ENCODE measurements at regions not wholly inside any gene's neighbourhood (a gene's known extent, or its start where the extent isn't known, plus 50 kb on each side); places are given as distances from the start of the nearest gene placed in this dataset.
A peak's percentile ranks its signal among the peaks of the same experiment; 100 is the strongest.

- ATAC-seq, result no peak
Observed at GRCh38 chr12:108462686-108463085, 52.4 kb upstream of the FICD start.

GRCh38 chr12:108461058-108461660 is 53.9 kb upstream of the FICD start:
- ATAC-seq (no peak), DNase-seq (ENCODE audit: low spot score) (no peak)

More at GRCh38 chr12:108462686-108463085, 52.4 kb upstream of the FICD start:
- no peak for DNase-seq (ENCODE audit: low spot score)

GRCh38 chr12:108459149-108459548 is 55.9 kb upstream of the FICD start:
- ATAC-seq (no peak), DNase-seq (ENCODE audit: low spot score) (no peak)

DNA sequence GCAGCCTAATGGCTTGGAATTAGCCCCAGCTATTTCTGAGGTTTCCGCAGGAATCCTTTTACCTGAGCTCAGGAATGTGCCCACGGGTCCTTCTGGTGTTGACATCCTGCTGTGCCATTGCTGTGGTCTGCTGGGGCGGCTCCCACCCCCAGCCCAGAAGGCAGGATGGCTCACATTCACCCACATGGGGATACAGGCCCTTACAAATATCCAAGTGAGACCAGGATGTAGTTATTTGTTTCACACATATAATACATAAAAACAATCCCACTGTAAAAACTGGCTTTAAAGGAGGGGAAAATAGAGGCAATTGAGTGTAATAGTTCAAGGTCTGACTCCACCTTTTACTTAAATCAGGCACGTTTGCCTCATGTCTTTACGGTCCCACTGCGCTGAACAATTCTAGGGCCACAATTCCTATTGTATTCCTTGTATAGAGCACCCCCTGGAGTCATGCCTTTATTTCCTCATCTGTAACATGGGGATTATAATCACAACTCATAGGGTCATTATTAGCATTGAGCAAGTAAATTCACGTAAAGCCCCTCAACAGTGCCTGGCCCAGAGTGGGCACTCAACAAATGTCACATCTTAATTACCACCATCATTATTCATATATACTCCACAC is 57.2 kb upstream of the FICD start:
- DNase-seq (ENCODE audit: low spot score) (no peak), ATAC-seq (no peak)

DNA sequence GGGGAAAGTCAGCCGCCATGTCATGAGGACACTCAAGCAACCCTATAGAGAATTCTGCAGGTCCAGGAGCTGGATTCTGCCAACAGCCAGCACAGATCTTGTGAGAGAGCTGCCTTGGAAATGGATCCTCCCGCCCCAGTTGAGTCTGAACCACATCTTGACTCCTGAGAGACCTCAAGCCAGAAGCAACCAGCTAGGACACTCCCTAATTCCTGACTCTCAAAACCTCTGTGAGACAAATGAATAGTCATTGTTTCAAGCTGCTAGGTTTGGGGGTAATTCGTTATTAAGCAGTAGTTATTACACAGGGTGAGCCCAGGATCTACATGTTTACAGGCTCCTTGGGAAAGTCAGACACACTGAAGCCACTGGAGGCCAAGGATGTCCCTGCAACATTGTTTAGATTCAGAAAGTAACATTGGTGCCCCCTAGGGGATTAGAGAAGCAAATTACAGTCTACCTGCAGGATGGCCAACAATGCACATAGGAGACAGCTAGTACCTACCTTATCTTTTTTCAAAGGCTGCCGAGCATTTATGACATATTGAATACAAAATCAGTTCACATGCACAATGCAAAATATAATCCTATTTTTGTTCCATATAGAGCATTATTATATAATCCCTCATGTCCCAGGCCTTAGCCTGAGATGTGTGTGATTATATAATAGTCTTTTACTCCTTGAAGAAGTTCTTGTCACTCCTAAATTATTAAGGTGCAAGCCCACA is 57.9 kb upstream of the FICD start:
- ATAC-seq (peak; percentile 85), DNase-seq (ENCODE audit: low spot score) (no peak)

DNA sequence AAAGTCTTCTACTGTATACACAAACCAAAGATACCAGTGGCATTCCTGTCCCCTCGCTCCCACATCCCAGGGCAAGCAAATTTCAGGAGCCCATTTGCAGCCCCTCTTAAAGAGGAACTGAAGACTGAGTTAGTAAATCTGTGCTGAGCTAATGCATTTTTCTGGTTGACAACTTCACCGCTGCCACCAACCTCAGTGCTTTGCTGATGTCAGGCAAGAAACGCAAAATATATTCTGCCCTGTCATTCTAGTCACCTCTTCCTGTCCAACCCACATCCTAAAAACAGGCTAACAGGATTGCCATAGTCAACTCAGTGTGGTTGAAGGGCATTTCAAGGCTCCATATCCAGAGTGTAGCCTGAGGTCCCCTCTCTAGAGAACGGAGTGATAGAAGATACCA is 59.4 kb upstream of the FICD start:
- DNase-seq (ENCODE audit: low spot score) (no peak), ATAC-seq (peak; percentile 26)

DNA sequence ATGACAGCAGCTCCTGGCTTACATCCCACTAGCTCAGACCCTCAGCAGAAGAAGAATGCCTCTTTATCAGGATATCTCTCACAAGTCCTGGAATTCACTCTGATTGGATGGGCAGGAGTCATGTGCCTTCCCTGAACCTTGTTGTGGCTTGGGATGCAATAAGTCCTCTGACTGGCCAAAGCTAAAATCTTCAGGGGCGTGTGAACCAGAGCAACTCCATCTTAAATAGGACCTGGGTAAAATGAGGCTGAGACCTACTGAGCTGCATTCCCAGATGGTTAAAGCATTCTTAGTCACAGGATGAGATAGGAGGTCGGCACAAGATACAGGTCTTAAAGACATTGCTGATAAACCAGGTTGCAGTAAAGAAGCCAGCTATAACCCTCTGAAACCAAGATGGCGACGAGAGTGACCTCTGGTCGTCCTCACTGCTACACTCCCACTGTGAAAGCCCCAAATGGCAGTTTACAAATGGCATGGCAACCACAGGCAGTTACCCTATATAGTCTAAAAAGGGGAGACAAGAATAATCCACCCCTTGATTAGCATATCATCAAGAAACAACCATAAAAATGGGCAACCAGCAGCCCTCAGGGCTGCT is 60.4 kb upstream of the FICD start:
- DNase-seq (ENCODE audit: low spot score), result no peak
- no peak for ATAC-seq

DNA sequence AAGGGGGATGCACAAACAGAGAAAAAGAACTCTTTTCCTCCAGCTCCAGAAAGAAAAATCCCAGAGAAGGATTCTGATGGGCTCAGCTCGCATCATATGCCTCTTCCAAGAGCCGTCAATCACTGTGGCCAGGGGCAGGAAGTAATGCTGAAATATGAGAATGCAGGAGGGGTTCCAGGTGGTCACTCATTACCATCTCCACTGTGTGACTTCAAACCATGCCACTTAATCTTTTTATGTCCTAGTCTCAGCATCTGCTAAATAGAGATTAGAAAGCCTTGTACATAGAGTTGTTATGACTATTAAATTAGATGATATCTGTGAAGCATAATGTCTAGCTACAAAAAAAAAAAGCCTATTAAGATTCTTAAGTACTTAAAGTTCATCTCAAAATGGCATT is 65.6 kb upstream of the FICD start:
- DNase-seq (ENCODE audit: low spot score) (no peak), ATAC-seq (no peak)

DNA sequence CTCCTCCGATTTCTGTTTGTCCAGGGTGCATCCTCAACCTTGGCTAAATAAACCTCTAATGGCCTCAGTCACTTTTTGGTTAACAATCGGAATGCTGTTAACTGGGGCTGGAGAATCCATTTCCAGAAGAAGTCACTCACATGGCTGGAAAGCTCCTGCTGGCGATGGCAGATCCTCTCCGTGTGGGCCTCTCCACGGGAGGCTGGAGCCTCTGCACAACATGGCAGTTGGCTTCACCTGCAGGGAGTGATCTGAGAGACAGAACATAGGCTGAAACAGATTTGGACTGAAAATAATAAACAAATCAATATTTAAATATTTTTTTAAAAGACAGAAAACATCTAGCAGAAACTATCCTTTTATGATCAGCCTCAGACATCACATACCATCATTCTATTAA is 66.8 kb upstream of the FICD start:
- no peak for ATAC-seq
- DNase-seq (ENCODE audit: low spot score), result no peak

GRCh38 chr12:108447168-108447832 is 67.8 kb upstream of the FICD start:
- ATAC-seq (no peak), DNase-seq (ENCODE audit: low spot score) (no peak)

GRCh38 chr12:108446766-108447165 is 68.3 kb upstream of the FICD start:
- no peak for ATAC-seq
- DNase-seq (ENCODE audit: low spot score), result no peak

DNA sequence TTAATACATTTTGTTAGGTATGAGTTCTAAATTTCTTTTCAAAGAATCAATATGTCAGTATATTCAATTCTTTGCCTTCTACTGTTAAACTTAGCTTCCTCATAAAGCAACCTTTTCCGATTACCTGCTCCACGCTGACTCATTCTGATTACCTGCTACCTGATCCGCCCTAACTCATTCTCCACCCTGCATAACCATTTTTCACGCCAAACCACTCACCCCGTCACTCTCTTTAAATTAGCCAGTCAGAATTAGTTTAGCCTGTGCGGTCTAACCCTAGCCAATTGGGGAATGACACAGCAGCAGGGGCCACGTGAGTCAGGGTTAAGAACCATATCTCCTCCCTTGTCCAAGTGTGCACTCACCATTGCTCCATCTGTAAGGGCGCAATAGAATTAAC is 72.2 kb upstream of the FICD start:
- ATAC-seq, result no peak
- no peak for DNase-seq (ENCODE audit: low spot score)

- DNase-seq (ENCODE audit: low spot score) (no peak), ATAC-seq (no peak)
Observed at GRCh38 chr12:108442067-108442466, 73.0 kb upstream of the FICD start.

DNA sequence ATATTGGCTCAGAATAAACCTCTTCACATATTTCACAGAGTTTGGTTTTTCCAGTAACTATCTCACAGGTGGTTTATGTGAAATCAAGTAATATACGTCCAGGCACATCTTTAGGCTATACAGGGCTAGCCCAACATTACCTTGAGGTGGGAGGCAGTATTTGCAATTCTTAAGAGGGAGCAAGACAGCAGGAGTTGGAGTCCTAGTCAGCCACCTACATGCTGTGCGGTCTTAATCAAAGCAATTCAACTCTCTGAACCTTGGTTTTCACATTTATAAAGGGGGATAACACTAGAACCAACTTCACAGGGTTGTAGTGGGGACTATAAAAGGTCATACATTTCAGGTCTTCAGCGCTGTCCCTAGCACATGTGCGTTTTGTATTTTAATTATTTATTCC is 73.5 kb upstream of the FICD start:
- no peak for ATAC-seq
- DNase-seq (ENCODE audit: low spot score), result no peak

- no peak for ATAC-seq
- no peak for DNase-seq (ENCODE audit: low spot score)
Observed at GRCh38 chr12:108440736-108441135, 74.3 kb upstream of the FICD start.

DNA sequence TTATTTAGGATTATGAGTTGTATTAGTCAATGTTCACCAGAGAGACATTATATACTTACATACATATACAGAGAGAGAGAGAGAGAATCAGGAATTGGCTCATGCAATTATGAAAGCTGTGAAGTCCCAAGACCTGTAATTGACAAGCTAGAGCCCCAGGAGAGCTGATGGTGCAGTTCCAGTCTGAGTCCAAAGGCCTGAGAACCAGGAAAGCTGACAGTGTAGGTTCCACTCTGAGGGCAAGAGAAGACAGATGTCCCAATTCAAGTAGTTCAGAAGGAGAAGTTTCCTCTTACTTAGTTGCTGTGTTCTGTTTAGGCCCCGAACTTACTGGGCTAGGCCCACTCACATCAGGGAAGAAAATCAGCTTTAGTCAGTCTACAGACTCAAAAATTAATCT is 76.4 kb upstream of the FICD start:
- ATAC-seq (peak; percentile 46), DNase-seq (ENCODE audit: low spot score) (no peak)

DNA sequence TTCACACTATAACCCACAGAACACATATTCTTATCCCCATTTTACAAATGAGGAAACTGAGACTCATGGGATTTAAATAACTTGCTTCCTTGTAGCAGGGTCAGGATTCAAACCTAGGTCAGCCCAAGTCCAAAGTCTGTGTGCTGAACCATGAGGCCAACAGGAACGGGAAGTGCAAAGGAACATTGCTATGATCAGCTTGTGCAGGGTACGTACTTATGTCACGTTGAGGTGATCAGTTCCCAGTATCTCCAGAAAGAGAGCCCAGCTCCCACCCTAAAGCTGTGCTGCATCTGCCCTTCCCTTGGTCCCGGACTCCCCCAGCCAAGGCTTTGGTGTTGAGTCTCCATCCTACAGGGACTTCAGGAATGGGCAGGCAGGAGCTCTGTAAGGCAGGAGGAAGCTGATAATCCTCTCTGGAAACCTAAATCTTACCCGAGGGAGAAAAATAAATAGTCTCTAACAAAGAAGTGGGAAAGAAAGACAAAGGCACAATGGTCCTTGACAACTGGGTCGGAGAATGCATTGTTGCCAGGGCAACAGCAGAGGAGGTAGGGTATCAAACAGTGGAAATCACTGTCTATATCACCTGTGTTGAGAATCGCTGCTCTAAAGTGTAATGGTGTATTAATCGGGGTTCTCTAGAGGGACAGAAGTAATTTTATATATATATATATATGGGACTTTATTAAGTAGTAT is 82.5 kb upstream of the FICD start:
- ATAC-seq (peak; percentile 33), DNase-seq (ENCODE audit: low spot score) (no peak)

GRCh38 chr12:108430926-108431325 is 84.2 kb upstream of the FICD start:
- ATAC-seq, result no peak
- DNase-seq (ENCODE audit: low spot score), result no peak

DNA sequence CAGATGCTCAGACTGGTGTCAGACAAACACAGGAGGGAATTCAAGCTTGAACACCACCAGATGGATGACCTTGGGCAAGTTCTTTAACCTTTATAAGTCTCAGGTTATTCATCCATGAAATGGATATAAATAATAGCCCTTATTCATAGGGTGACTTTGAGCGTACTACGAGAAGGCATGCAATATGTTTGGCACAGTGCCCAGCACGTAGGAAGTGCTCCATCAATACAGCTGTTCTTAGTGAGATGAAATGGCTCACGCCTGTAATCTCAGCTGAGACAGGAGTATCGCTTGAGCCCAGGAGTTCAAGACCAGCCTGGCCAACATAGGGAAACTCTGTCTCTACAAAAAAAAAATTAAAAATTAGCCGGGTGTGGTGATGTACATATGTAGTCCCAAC is 84.8 kb upstream of the FICD start:
- no peak for ATAC-seq
- no peak for DNase-seq (ENCODE audit: low spot score)

DNA sequence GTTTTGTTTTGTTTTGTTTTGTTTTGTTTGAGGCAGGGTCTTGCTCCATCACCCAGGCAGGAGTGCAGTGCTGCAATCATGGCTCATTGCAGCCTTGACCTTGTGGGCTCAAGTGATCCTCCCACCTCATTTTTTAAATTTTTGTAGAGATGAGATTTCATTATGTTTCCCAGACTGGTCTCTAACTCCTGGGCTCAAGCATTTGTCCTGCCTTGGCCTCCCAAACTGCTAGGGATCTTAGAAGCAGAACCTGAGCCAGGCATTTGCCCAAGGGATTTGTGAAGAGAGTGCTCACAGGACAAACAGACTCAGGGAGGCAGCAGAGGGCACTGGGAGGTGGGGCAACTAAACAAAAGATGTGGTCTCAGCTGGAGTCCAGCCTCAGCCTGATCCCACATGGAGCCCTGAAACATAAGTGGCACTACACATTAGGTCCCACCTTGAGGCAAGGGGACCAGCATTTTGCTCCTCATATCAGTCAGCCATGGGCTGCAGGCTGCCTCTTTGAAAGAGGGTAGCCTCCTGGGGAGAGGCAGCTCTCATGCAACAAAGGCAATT is 86.2 kb upstream of the CMKLR1 start:
- DNase-seq (ENCODE audit: low spot score) (no peak), ATAC-seq (no peak)

DNA sequence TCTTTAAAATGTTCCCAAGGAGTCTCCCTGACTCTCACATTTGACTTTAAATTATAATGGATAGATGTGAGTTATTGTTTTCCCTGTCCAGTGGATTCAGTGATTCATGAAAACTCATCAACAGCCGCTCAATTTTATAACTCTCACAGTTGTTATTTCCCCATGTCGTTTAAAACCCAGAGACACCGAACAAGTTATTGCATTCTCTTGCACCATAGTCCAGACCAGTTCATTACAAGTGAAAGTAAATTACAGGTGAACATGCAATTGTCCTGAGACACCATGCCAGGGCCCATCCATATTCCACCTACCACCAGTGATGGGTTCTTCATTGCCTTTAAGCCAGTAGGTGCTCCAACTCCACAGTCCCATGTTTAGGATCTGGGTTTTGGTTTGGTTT is 85.7 kb upstream of the CMKLR1 start:
- ATAC-seq, result no peak
- DNase-seq (ENCODE audit: low spot score), result no peak
